Sigmoid colon (tissue), 6 donors: ENCODE measurements at regions not wholly inside any gene's neighbourhood (a gene's known extent, or its start where the extent isn't known, plus 50 kb on each side); places are given as distances from the start of the nearest gene placed in this dataset.

Source experiments
- DNase-seq: peaks from one replicate; pipeline ENCODE4 v3.0.0-alpha.2; 2019
- H3K27ac ChIP-seq, 4 donors: fragments of 200-600 bp; sonication (generic); one replicate each; pipeline ENCODE4 v1.5.1; 2016 to 2019; ENCODE audit warnings: mild to moderate bottlenecking in 1 of 4
- H3K27me3 ChIP-seq, 3 donors: fragments of 200-600 bp; sonication (generic); one replicate each; pipeline ENCODE4 v1.5.1; 2019; ENCODE audit warnings: mild to moderate bottlenecking in 1 of 3
- H3K36me3 ChIP-seq, 4 donors: fragments of 200-600 bp; sonication (generic); one replicate each; pipeline ENCODE4 v1.5.1; 2016 to 2019
- H3K4me1 ChIP-seq, 4 donors: fragments of 200-600 bp; sonication (generic); one replicate each; pipeline ENCODE4 v1.5.1; 2017 to 2019
- H3K4me3 ChIP-seq, 4 donors: fragments of 200-600 bp; sonication (generic); one replicate each; pipeline ENCODE4 v1.5.1; 2017 to 2019; ENCODE audit warnings: mild to moderate bottlenecking in 2 of 4, moderate library complexity in 1 of 4
- H3K9me3 ChIP-seq, 4 donors: fragments of 200-600 bp in 3 of 4; sonication (generic) in 3 of 4; one replicate each; pipeline versions ENCODE4 v1.5.1 to v1.6.1; 2013 to 2019
- CTCF ChIP-seq, 4 experiments: fragments of 450-650 bp in 3 of 4; fragments of 200-600 bp in 1 of 4; IDR thresholded peaks; one replicate each; pipeline ENCODE4 v1.5.1; 2016 to 2019; ENCODE audit warnings: antibody characterized with exemption in 4 of 4, mild to moderate bottlenecking in 3 of 4, moderate library complexity in 2 of 4
- EP300 ChIP-seq, 4 donors: sonication (generic); formaldehyde crosslinking; IDR thresholded peaks; one replicate each; pipeline ENCODE4 v1.6.1; 2017; ENCODE audit warnings: antibody characterized with exemption in 4 of 4
- POLR2A ChIP-seq, 2 donors: fragments of 450-650 bp; IDR thresholded peaks; one replicate each; pipeline ENCODE4 v1.6.1; 2016; ENCODE audit warnings: antibody characterized with exemption in 2 of 2, mild to moderate bottlenecking in 2 of 2, moderate library complexity in 2 of 2
- POLR2AphosphoS5 ChIP-seq, 4 donors: sonication (generic); formaldehyde crosslinking; IDR thresholded peaks; one replicate each; pipeline ENCODE4 v1.6.1; 2017; ENCODE audit warnings: antibody characterized with exemption in 4 of 4
- WGBS, 2 donors: extraction: QIAGEN DNeasy Blood & Tissue Kit; methylation state at CpG; one replicate each; pipeline ENCODE4 v1.1.7; 2013; 5-methylcytosine and 5-hydroxymethylcytosine counted together
- intact Hi-C: fragments of 100-400 bp; cut with DNase I; formaldehyde crosslinking; loops from one replicate; pipeline ENCODE4 v1.15.1; 2023
- donor health status: healthy with polysubstance abuse.
- donor health status: healthy.

- Histone ChIP-seq H3K36me3 (no peaks in the 10 kb centered on the region), H3K27me3 (no peaks in the 10 kb centered on the region), H3K4me3 (no peak overlapping the region), H3K27ac (no peak overlapping the region), H3K9me3 (no peaks in the 10 kb centered on the region), H3K4me1 (no peaks in the 10 kb centered on the region)
- intact Hi-C loops = no loop called here
- WGBS, 2 donors = 79 to 80% methylated on average over 3 of the region's 3 CpGs
- TF ChIP-seq POLR2AphosphoS5 (IDR thresholded peaks at IDR 0.05) = no peak
- no peak for TF ChIP-seq EP300 (IDR thresholded peaks at IDR 0.05)
- no peak for TF ChIP-seq POLR2A (IDR thresholded peaks at IDR 0.05)
- TF ChIP-seq CTCF (IDR thresholded peaks at IDR 0.05) = no peak
- DNase-seq = no peak
Observed at GRCh38 chr4:31041385-31041784, 321.2 kb downstream of the PCDH7 start.

DNA sequence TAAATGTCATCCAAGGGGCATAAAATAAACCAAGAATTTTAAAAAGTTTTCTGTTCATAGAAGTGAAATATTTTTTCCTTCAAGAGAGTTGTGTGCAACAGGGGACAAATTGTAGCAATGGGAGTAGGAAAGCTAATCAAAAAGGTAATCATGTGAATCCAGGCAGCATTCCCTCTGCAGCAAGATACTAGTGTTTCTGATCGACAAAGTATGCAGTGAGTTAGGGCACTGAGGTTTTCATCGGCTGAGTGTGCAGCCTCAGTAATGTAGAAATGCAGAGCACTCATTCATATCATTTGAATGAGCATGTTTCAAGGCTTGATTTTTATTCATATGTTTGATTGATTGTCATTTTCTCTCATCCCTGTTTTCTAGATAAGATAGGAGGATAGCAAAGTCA, 321.7 kb downstream of the PCDH7 start:
- no peaks in the 10 kb centered on the region for H3K27me3 ChIP-seq
- DNase-seq = no peak
- no peak overlapping the region for H3K27ac ChIP-seq
- H3K9me3 ChIP-seq = no peaks in the 10 kb centered on the region
- intact Hi-C loops = no loop called here
- TF ChIP-seq CTCF (IDR thresholded peaks at IDR 0.05) = no peak
- TF ChIP-seq POLR2AphosphoS5 (IDR thresholded peaks at IDR 0.05) = no peak
- no peak for TF ChIP-seq EP300 (IDR thresholded peaks at IDR 0.05)
- no peak for TF ChIP-seq POLR2A (IDR thresholded peaks at IDR 0.05)
- H3K36me3 ChIP-seq = no peaks in the 10 kb centered on the region
- no peak overlapping the region for H3K4me3 ChIP-seq
- WGBS, 2 donors = 88 to 92% methylated on average over 2 of the region's 2 CpGs
- no peaks in the 10 kb centered on the region for H3K4me1 ChIP-seq

- Histone ChIP-seq H3K9me3 (no peaks in the 10 kb centered on the region), H3K27me3 (no peaks in the 10 kb centered on the region), H3K4me1 (no peaks in the 10 kb centered on the region), H3K27ac (no peak overlapping the region), H3K4me3 (no peak overlapping the region), H3K36me3 (no peaks in the 10 kb centered on the region)
- 15 to 43% methylated on average over 1 of the region's 1 CpG for WGBS, 2 donors
- intact Hi-C loops = no loop called here
- DNase-seq = no peak
- no peak for TF ChIP-seq CTCF (IDR thresholded peaks at IDR 0.05)
Observed at GRCh38 chr4:31043382-31044062, 323.4 kb downstream of the PCDH7 start.

DNA sequence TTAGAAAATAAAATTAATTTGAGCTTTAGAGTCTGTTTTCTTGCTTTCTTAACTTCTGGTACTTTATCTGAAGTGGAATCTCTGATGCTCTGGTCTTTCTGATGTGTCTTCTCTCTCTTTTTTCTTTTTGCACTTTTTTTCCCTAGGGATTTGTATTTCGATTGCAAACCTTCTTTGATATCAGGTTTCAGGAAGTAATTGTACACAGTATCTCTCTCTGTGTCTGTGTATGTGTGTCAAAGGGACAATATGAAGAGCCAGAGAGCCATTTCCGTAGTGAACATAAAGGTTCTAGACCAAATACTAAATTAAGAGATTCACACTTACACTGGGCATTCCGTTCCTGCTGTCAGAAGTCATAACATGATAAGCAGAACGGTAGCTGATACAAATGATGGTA, 325.0 kb downstream of the PCDH7 start:
- H3K4me3 ChIP-seq = no peak overlapping the region
- H3K27ac ChIP-seq = no peak overlapping the region
- DNase-seq = no peak
- H3K27me3 ChIP-seq = no peaks in the 10 kb centered on the region
- H3K9me3 ChIP-seq = no peaks in the 10 kb centered on the region
- no peaks in the 10 kb centered on the region for H3K4me1 ChIP-seq
- 48 to 77% methylated on average over 4 of the region's 4 CpGs for WGBS, 2 donors
- intact Hi-C loops = no loop called here
- H3K36me3 ChIP-seq = no peaks in the 10 kb centered on the region
- TF ChIP-seq POLR2AphosphoS5 (IDR thresholded peaks at IDR 0.05) (no peak), POLR2A (IDR thresholded peaks at IDR 0.05) (no peak), EP300 (IDR thresholded peaks at IDR 0.05) (no peak), CTCF (IDR thresholded peaks at IDR 0.05) (no peak)

- H3K36me3 ChIP-seq = no peaks in the 10 kb centered on the region
- intact Hi-C loops = no loop called here
- TF ChIP-seq EP300 (IDR thresholded peaks at IDR 0.05) (no peak), CTCF (IDR thresholded peaks at IDR 0.05) (no peak), POLR2AphosphoS5 (IDR thresholded peaks at IDR 0.05) (no peak), POLR2A (IDR thresholded peaks at IDR 0.05) (no peak)
- H3K27ac ChIP-seq = no peak overlapping the region
- WGBS, 2 donors = 20 to 72% methylated on average over 2 of the region's 2 CpGs
- no peaks in the 10 kb centered on the region for H3K27me3 ChIP-seq
- H3K9me3 ChIP-seq = no peaks in the 10 kb centered on the region
- DNase-seq = no peak
- H3K4me3 ChIP-seq = no peak overlapping the region
- peaks cover 0 to 2% (median under 1%) of the 10 kb centered on the region in 4 donors for H3K4me1 ChIP-seq
Observed at GRCh38 chr4:31045724-31046318, 325.7 kb downstream of the PCDH7 start.
